Caco-2 (cell line): ENCODE measurements at regions not wholly inside any gene's neighbourhood (a gene's known extent, or its start where the extent isn't known, plus 50 kb on each side); places are given as distances from the start of the nearest gene placed in this dataset.

Experiments
- BruUV-seq: library from RNA; stranded (reverse); fragments of 400-500 nt; replicated peaks from 2 replicates; lab custom pipeline; 2021; lab: Mats Ljungman, UMichigan
- CTCF ChIA-PET: fragments of 300-600 bp; sonication (Branson Sonifier 250); formaldehyde crosslinking; loops from one replicate; lab custom pipeline; 2022; ENCODE audit warnings: antibody characterized with exemption; lab: Charles Lee
- POLR2A ChIA-PET: fragments of 300-600 bp; sonication (Branson Sonifier 250); formaldehyde crosslinking; loops from one replicate; lab custom pipeline; 2022; ENCODE audit warnings: antibody characterized with exemption; lab: Charles Lee
- DNase-seq, 2 experiments: peaks; one replicate each; pipeline versions ENCODE4 v3.0.0 to v3.0.0-alpha.2; 2020 to 2022
- H3K27me3 ChIP-seq: replicated peaks from 2 replicates; pipeline ENCODE4 v1.6.0; 2011; ENCODE audit warnings: low read length; ENCODE audit not compliant: control insufficient read depth, insufficient read depth
- H3K36me3 ChIP-seq: 2 replicates; pipeline ENCODE4 v1.5.1; 2011; ENCODE audit warnings: low read length; ENCODE audit not compliant: control insufficient read depth, insufficient read depth
- H3K4me1 ChIP-seq: fragments of 250-450 bp; sonication (Bioruptor Pico); 2 replicates; pipeline ENCODE4 v1.5.1; 2020; ENCODE audit warnings: mild to moderate bottlenecking
- H3K4me3 ChIP-seq: 2 replicates; pipeline ENCODE4 v1.5.1; 2011; ENCODE audit warnings: low read depth, mild to moderate bottlenecking, control low read depth, low read length
- H3K9me3 ChIP-seq: fragments of 250-450 bp; sonication (Bioruptor Pico); 2 replicates; pipeline ENCODE4 v1.5.1; 2020; ENCODE audit warnings: mild to moderate bottlenecking, moderate library complexity
- H3K27ac Mint-ChIP-seq: one replicate; pipeline ENCODE4 v1.8.0; 2022; ENCODE audit warnings: mixed read lengths; ENCODE audit not compliant: unreplicated experiment
- H3K27me3 Mint-ChIP-seq: one replicate; pipeline ENCODE4 v1.8.0; 2022; ENCODE audit warnings: mixed read lengths; ENCODE audit not compliant: insufficient read depth, unreplicated experiment
- H3K36me3 Mint-ChIP-seq: one replicate; pipeline ENCODE4 v1.8.0; 2022; ENCODE audit warnings: mild to moderate bottlenecking, mixed read lengths; ENCODE audit not compliant: insufficient read depth, unreplicated experiment
- H3K4me1 Mint-ChIP-seq: one replicate; pipeline ENCODE4 v1.8.0; 2022; ENCODE audit warnings: low read depth, mixed read lengths; ENCODE audit not compliant: unreplicated experiment
- H3K4me3 Mint-ChIP-seq: one replicate; pipeline ENCODE4 v1.8.0; 2022; ENCODE audit warnings: mild to moderate bottlenecking, moderate library complexity, mixed read lengths; ENCODE audit not compliant: unreplicated experiment
- H3K9me3 Mint-ChIP-seq: one replicate; pipeline ENCODE4 v1.8.0; 2022; ENCODE audit warnings: mixed read lengths; ENCODE audit not compliant: unreplicated experiment
- CTCF ChIP-seq, 2 experiments: fragments of 200-600 bp in 1 of 2; IDR thresholded peaks; 1 replicate in 1 of 2; 2 replicates in 1 of 2; pipeline versions ENCODE4 v1.5.1 to v1.8.0; 2011 to 2022; ENCODE audit warnings: antibody characterized with exemption in 1 of 2, control low read depth in 1 of 2, inconsistent platforms in 1 of 2, low read depth in 1 of 2, low read length in 1 of 2, mild to moderate bottlenecking in 1 of 2, moderate library complexity in 1 of 2; ENCODE audit not compliant: insufficient read depth in 1 of 2, severe bottlenecking in 1 of 2, unreplicated experiment in 1 of 2
- intact Hi-C: fragments of 100-400 bp; cut with micrococcal nuclease; formaldehyde crosslinking; loops from one replicate; pipeline ENCODE4 v1.10.0; 2022; ENCODE audit not compliant: unreplicated experiment

GRCh38 chr7:133150760-133151159, 68.9 kb upstream of the CHCHD3 start:
- CTCF ChIA-PET: no interaction called here
- intact Hi-C loops: no loop called here
- H3K36me3 Mint-ChIP-seq: no peaks in the 10 kb centered on the region

GRCh38 chr7:133152875-133153274, 71.0 kb upstream of the CHCHD3 start:
- intact Hi-C loops: no loop called here
- Mint-ChIP-seq H3K9me3 (no peaks in the 10 kb centered on the region), H3K4me1 (no peaks in the 10 kb centered on the region), H3K27ac (no peak overlapping the region), H3K4me3 (no peak overlapping the region), H3K27me3 (peaks cover 11% of the 10 kb centered on the region), H3K36me3 (no peaks in the 10 kb centered on the region)
- ChIA-PET CTCF (no interaction called here), POLR2A (no interaction called here)
- H3K4me1 ChIP-seq: no peaks in the 10 kb centered on the region
- no peaks in the 10 kb centered on the region for H3K36me3 ChIP-seq
- TF ChIP-seq CTCF (IDR thresholded peaks at IDR 0.05; ENCODE audit: insufficient read depth in 1 of 2, low read depth in 1 of 2, low read length in 1 of 2, severe bottlenecking in 1 of 2, unreplicated experiment in 1 of 2): no peak
- H3K4me3 ChIP-seq: no peak overlapping the region
- no peaks in the 10 kb centered on the region for H3K9me3 ChIP-seq
- BruUV-seq: no TSS peak
- DNase-seq: no peak
- no peaks in the 10 kb centered on the region for H3K27me3 ChIP-seq

More at GRCh38 chr7:133150760-133151159, 68.9 kb upstream of the CHCHD3 start:
- Mint-ChIP-seq H3K4me1 (no peaks in the 10 kb centered on the region), H3K27ac (no peak overlapping the region), H3K9me3 (no peaks in the 10 kb centered on the region), H3K27me3 (peaks cover 16% of the 10 kb centered on the region), H3K4me3 (no peak overlapping the region)
- no TSS peak for BruUV-seq
- POLR2A ChIA-PET: no interaction called here
- Histone ChIP-seq H3K27me3 (no peaks in the 10 kb centered on the region), H3K4me3 (no peak overlapping the region), H3K9me3 (no peaks in the 10 kb centered on the region), H3K36me3 (no peaks in the 10 kb centered on the region), H3K4me1 (no peaks in the 10 kb centered on the region)
- no peak for TF ChIP-seq CTCF (IDR thresholded peaks at IDR 0.05; ENCODE audit: insufficient read depth in 1 of 2, low read depth in 1 of 2, low read length in 1 of 2, severe bottlenecking in 1 of 2, unreplicated experiment in 1 of 2)
- no peak for DNase-seq

- H3K27me3 Mint-ChIP-seq: peaks cover 5% of the 10 kb centered on the region
- no peaks in the 10 kb centered on the region for H3K9me3 ChIP-seq
- ChIA-PET CTCF (no interaction called here), POLR2A (no interaction called here)
- H3K9me3 Mint-ChIP-seq: no peaks in the 10 kb centered on the region
- no peak overlapping the region for H3K4me3 Mint-ChIP-seq
- no peak for TF ChIP-seq CTCF (IDR thresholded peaks at IDR 0.05; ENCODE audit: insufficient read depth in 1 of 2, low read depth in 1 of 2, low read length in 1 of 2, severe bottlenecking in 1 of 2, unreplicated experiment in 1 of 2)
- no peaks in the 10 kb centered on the region for H3K36me3 ChIP-seq
- no peaks in the 10 kb centered on the region for H3K36me3 Mint-ChIP-seq
- intact Hi-C loops: no loop called here
- no peak for DNase-seq
- H3K4me1 Mint-ChIP-seq: no peaks in the 10 kb centered on the region
- H3K27ac Mint-ChIP-seq: no peak overlapping the region
- no peak overlapping the region for H3K4me3 ChIP-seq
- no TSS peak for BruUV-seq
- H3K27me3 ChIP-seq: no peaks in the 10 kb centered on the region
- H3K4me1 ChIP-seq: no peaks in the 10 kb centered on the region
Observed at GRCh38 chr7:133155146-133155545, 73.3 kb upstream of the CHCHD3 start.
